ENCODE measurements at regions not wholly inside any gene's neighbourhood (a gene's known extent, or its start where the extent isn't known, plus 50 kb on each side); places are given as distances from the start of the nearest gene placed in this dataset.
A peak's percentile ranks its signal among the peaks of the same experiment; 100 is the strongest.

DNA sequence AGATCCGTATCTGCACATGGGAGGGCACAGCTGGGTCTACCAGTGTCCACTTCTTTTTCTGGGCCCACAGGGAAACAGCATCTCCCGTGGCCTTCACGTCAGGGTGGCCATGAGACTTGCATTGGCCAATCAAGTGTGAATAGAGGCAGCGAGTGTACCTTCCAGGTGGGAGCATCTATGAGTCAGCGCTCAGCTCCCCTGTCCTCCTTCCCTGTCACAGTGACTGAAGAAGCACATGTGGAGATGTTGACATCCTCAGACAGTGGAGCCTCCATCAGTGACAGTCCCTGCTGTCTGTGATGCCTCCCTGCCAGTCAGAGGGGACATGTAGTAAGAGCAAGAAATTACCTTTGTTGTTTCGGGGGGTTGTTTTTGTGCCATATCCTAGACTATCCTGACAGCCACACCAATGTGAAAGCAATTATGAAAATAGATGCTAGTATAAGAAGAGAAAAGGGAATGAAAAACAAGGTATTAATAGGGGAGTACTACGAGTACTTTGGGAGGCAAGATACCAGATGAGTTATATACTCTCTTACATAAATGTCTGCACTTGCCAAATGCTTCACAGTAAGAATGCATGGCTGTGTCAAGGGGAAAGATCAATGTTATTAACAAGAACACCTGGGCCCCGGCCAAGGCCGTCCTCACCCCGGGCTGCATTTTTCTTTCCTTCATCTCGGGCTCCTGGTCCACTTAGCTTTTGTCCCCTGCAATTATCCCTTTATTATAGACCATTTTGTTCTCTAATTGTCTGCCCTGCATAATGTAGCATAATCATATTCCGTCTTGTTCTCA, 86.0 kb downstream of the MATN1 start:
- Histone ChIP-seq H4K20me1 (ENCODE audit: insufficient read depth) (no peaks in the 10 kb centered on the region), H3K27me3 (ENCODE audit: insufficient read depth, low read depth, low read length) (no peaks in the 10 kb centered on the region), H3K36me3 (ENCODE audit: insufficient read depth, low read length) (no peaks in the 10 kb centered on the region), H2AFZ (ENCODE audit: low read depth, low read length) (no peak overlapping the region), H3K9me3 (ENCODE audit: low read length) (no peaks in the 10 kb centered on the region), H3K79me2 (replicated peaks; ENCODE audit: insufficient read depth, low read length) (no peaks in the 10 kb centered on the region), H3K4me3 (ENCODE audit: low read length) (no peak overlapping the region), H3K27ac (ENCODE audit: low read length) (no peak overlapping the region), H3K9ac (ENCODE audit: low read length) (no peak overlapping the region), H3K9me2 (ENCODE audit: insufficient read depth, low read length) (no peaks in the 10 kb centered on the region), H3F3A (ENCODE audit: insufficient read depth, low read length, poor library complexity, severe bottlenecking) (no peaks in the 10 kb centered on the region), H3K4me2 (ENCODE audit: low read length) (no peak overlapping the region)
- TF ChIP-seq EP300 (conservative IDR thresholded peaks at IDR 0.05; ENCODE audit: poor library complexity, severe bottlenecking) (peak; percentile 97), POLR2AphosphoS5 (IDR thresholded peaks at IDR 0.05) (peak; percentile 88), MXI1 (conservative IDR thresholded peaks at IDR 0.05; ENCODE audit: poor library complexity, severe bottlenecking) (peak; percentile 58), RAD21 (conservative IDR thresholded peaks at IDR 0.05) (no peak)
- TF ChIP-seq, protein P1, sequence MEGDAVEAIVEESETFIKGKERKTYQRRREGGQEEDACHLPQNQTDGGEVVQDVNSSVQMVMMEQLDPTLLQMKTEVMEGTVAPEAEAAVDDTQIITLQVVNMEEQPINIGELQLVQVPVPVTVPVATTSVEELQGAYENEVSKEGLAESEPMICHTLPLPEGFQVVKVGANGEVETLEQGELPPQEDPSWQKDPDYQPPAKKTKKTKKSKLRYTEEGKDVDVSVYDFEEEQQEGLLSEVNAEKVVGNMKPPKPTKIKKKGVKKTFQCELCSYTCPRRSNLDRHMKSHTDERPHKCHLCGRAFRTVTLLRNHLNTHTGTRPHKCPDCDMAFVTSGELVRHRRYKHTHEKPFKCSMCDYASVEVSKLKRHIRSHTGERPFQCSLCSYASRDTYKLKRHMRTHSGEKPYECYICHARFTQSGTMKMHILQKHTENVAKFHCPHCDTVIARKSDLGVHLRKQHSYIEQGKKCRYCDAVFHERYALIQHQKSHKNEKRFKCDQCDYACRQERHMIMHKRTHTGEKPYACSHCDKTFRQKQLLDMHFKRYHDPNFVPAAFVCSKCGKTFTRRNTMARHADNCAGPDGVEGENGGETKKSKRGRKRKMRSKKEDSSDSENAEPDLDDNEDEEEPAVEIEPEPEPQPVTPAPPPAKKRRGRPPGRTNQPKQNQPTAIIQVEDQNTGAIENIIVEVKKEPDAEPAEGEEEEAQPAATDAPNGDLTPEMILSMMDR (IDR thresholded peaks at IDR 0.05; ENCODE audit: poor library complexity, severe bottlenecking): no peak

DNA sequence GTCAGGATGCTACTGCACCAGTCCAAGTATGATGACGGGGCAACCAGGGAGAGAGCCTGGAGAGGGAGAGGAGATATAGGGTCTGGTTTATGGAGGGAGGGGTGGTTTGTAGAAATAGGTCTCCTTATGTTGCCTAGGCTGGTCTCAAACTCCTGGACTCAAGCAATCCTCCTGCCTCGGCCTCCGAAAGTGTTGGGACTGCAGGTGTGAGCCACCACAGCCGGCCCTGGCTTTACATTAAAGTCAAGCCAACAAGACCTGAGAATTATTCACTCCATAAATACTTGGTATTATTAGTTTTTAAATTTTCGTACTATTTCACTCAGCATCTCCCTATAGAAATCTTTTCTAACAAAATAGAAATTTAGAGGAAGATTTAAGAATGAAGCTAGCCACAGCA, 86.8 kb downstream of the MATN1 start:
- no peaks in the 10 kb centered on the region for H3K9me3 ChIP-seq (ENCODE audit: low read length)
- no peak overlapping the region for H3K4me3 ChIP-seq (ENCODE audit: low read length)
- no peaks in the 10 kb centered on the region for H3F3A ChIP-seq (ENCODE audit: insufficient read depth, low read length, poor library complexity, severe bottlenecking)
- H3K27me3 ChIP-seq (ENCODE audit: insufficient read depth, low read depth, low read length): no peaks in the 10 kb centered on the region
- H3K79me2 ChIP-seq (replicated peaks; ENCODE audit: insufficient read depth, low read length): no peaks in the 10 kb centered on the region
- TF ChIP-seq EZH2 (IDR thresholded peaks at IDR 0.05; ENCODE audit: borderline replicate concordance, insufficient read depth, low read length, poor library complexity, severe bottlenecking) (no peak), SMC3 (conservative IDR thresholded peaks at IDR 0.05; ENCODE audit: poor library complexity) (no peak)
- TF ChIP-seq, protein P1 (IDR thresholded peaks at IDR 0.05; ENCODE audit: poor library complexity, severe bottlenecking): no peak
- H3K36me3 ChIP-seq (ENCODE audit: insufficient read depth, low read length): no peaks in the 10 kb centered on the region
- H4K20me1 ChIP-seq (ENCODE audit: insufficient read depth): no peaks in the 10 kb centered on the region
- H3K9ac ChIP-seq (ENCODE audit: low read length): no peak overlapping the region
- no peak overlapping the region for H2AFZ ChIP-seq (ENCODE audit: low read depth, low read length)
- H3K4me2 ChIP-seq (ENCODE audit: low read length): no peak overlapping the region
- no peaks in the 10 kb centered on the region for H3K9me2 ChIP-seq (ENCODE audit: insufficient read depth, low read length)
- no peak overlapping the region for H3K27ac ChIP-seq (ENCODE audit: low read length)

DNA sequence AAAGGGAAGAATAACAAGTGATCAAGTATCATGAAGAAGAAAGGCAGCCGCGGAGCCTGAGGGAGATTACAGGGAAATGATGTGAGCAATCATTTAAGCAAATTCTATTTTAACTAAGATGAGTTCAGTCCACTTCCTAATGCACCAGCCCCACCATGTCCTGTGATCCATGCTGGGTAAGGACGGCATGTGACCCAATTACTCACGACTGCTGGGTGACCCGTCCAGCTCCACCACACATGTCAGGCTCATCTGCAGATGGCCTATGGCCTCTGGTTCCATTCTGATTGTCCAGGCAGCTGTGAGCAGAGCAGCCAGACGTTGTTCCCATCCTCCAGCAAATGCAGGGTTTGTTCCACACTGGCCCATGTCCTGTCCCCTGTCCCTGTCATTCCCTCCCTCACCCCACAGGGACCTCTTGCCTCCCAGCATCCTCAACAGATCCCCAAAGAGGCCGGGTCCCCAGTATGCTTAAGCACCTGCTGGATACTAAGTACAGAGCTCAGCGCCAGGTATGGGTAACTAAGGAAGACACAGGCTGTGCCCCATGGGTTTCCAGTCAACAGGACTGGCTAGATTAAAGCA, 87.9 kb downstream of the MATN1 start:
- H3K36me3 ChIP-seq (ENCODE audit: insufficient read depth, low read length): no peaks in the 10 kb centered on the region
- H2AFZ ChIP-seq (ENCODE audit: low read depth, low read length): no peak overlapping the region
- H3F3A ChIP-seq (ENCODE audit: insufficient read depth, low read length, poor library complexity, severe bottlenecking): no peaks in the 10 kb centered on the region
- H3K27me3 ChIP-seq (ENCODE audit: insufficient read depth, low read depth, low read length): no peaks in the 10 kb centered on the region
- H3K9ac ChIP-seq (ENCODE audit: low read length): no peak overlapping the region
- no peak overlapping the region for H3K4me2 ChIP-seq (ENCODE audit: low read length)
- no peaks in the 10 kb centered on the region for H3K9me3 ChIP-seq (ENCODE audit: low read length)
- H3K27ac ChIP-seq (ENCODE audit: low read length): no peak overlapping the region
- no peak overlapping the region for H3K4me3 ChIP-seq (ENCODE audit: low read length)
- TF ChIP-seq POLR2AphosphoS5 (IDR thresholded peaks at IDR 0.05): no peak
- TF ChIP-seq, protein P1 (IDR thresholded peaks at IDR 0.05; ENCODE audit: poor library complexity, severe bottlenecking): no peak
- TF ChIP-seq SMC3 (conservative IDR thresholded peaks at IDR 0.05; ENCODE audit: poor library complexity): no peak
- TF ChIP-seq RAD21 (conservative IDR thresholded peaks at IDR 0.05): no peak
- H3K79me2 ChIP-seq (replicated peaks; ENCODE audit: insufficient read depth, low read length): no peaks in the 10 kb centered on the region
- no peaks in the 10 kb centered on the region for H4K20me1 ChIP-seq (ENCODE audit: insufficient read depth)
- H3K9me2 ChIP-seq (ENCODE audit: insufficient read depth, low read length): no peaks in the 10 kb centered on the region

Data from neural cell (in vitro differentiated cells).